ENCODE measurements at regions not wholly inside any gene's neighbourhood (a gene's known extent, or its start where the extent isn't known, plus 50 kb on each side); places are given as distances from the start of the nearest gene placed in this dataset.
"Not testable (repeated sequence)": the region's sequence is repeated elsewhere in the genome, so short reads cannot be mapped to it uniquely, and the experiment has no call there.

DNA sequence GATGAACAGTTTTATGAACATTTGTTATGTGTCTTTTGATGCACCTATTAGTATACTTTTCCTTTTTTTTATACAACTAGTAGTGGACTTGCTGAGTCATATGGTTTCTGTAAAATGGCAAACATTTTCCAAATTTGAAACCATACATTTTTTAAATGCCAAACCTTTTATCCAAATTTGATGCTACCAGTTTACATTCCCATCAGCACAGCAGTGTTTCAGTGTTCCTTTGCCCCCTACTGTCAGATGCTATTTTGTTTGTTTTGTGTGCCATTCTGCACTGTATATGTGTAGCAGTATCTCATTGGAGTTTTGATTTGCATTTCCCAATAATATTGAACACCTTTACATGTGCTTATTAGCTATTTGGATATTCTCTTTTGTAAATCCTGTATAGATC lies 219.4 kb downstream of the TANC2 start:
- no peak for FAIRE-seq

DNA sequence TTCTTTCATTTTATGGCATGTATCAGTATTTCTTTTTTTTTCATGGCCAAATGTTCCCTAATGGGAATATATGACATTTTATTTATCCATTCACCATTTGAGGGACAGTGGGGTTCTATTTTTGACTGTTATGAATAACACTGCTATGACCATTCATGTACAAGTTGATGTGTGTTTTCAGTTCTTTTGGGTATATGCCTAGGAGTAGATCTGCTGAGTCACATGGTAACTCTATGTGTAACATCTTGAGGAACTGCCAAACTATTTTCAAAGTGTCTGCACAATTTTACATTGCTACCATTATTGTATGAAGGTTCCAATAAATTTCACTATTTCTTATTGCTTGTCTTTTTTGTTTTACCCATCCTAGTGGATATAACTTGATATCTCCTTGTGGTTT lies 223.0 kb downstream of the TANC2 start:
- FAIRE-seq: no peak

DNA sequence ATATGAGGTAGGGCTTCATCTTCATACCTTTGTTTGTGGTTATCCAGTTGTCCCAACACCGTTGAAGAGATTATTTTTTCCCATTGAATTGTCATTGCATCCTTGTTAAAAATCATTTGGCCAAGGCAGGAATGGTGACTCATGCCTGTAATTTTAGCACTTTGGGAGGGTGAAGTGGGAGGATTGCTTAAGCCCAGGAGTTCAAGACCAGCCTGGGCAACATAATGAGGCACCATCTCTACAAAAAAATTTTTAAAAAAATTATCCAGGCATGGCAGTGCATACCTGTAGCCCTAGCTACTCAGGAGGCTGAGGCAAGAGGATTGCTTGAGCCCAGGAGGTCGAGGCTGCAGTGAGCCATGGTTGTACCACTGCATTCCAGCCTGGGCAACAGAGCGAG lies 223.9 kb downstream of the TANC2 start:
- FAIRE-seq: no peak

DNA sequence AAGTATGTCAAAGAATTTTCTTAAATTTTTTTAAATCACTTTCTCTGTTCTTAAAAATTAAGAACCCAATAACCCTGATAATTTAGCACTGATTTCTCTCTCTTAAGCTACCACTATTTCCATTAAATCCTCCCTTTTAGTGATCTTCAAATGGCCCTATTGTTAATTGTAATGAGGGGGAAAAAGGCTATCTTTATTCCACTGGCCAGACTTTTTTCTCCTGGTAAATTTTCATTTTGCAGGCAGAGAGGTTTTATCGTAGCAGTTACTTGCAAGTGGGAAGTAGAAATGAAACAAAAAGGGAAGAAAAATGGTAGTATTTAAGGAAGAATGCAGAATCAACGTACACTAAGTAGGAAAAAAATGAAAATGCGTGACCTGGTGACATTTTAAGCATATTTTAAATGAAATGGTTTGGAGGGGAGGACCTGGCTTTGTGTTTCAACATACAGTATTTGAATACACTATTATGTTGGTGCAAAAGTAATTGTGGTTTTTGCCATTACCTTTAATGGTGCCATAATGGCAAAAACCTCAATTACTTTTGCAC lies 224.9 kb downstream of the TANC2 start:
- FAIRE-seq: no peak

DNA sequence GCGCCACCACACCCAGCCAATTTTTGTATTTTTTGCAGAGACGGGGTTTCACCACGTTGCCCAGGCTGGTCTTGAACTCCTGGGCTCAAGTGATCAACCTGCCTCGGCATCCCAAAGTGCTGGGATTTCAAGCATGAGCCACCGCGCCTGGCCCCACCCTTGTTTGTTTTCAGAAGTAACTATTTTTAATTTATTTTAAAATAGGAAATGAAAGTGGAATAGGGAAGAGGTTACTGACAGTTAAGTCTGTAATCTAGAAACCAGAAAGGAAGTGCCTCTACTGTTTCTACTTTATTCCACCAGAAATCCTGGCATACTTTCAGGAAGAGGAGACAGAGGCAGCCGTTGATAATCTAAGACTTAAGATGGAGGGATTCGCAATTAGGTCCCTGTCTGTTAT lies 225.6 kb downstream of the TANC2 start:
- FAIRE-seq: no peak

DNA sequence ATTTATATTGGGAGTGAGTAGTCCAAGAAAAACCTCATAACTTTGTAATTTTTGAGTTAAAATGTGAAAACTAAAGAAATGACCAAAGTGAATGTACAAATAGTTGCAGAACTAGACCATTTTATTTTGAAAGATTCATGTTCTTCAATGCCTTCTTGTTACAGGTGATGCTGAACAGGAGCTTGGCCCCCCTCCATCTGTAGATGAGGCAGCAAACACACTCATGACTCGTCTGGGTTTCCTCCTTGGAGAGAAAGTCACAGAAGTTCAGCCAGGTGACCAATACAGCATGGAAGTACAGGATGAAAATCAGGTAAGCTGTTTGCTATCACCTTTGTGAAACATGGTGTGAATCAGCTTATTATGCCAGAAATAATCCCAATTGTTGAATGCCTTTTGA lies 227.8 kb downstream of the TANC2 start:
- no peak for FAIRE-seq

DNA sequence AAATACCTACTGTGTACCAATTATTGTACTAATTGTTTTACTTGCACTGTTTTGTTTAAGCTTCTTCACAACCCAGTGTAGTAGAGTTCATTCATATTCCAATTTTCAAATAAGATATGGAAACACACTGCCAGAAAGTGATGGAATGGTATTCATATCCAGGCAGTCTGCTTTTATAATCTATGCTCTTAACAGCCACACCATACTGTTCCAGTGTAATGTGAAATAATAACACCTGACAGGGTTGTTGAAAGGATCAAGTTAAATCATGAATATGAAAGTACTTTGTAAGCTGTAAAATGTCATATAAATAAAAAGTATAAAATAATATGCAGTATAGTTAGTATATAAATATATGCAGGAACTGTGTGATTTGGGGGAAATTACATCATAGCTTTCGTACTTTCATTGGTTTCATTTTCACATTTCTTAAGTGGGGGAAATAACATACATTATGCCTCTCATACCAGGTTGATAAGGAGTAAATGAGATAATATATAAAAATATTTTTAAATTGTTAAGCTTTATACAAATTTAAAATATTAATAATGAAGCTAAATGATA lies 230.8 kb downstream of the TANC2 start:
- no peak for FAIRE-seq

DNA sequence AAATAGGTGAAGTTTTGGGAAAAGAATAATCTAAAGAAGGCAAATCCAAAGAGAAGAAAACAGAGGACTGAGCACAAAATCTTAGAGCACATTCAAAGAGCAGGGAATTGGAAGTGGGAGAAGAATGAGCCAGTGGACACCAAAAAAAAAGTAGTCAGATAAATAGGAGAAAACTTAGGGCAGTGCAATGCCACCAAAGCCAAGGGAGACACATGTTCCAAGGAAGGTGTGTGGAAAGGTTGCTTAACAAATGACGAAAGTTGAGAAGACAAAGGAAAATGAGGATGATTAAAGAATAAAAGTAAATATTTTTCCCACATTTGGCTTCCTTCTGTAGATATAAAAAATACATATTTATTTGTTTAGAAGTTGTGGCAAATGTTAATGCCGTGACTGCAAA lies 237.6 kb downstream of the TANC2 start:
- FAIRE-seq: no peak

DNA sequence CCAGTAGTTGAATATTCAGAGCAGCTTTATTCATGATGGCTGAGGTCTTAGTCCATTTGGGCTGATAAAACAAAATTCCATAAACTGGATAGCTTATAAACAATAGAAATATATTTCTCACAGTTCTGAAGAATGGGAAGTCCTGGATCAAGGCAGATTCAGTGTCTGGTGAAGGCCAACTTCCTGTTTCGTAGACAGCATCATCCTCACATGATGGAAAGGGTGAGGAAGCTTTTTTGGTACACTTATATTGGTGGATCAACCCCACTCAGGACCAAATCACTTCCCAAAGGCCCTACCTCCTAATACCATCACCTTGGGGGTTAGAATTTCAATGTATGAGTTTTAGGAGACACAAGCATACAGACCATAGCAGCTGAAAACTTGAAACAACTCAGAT lies 224.2 kb downstream of the CYB561 start:
- no peak for FAIRE-seq

DNA sequence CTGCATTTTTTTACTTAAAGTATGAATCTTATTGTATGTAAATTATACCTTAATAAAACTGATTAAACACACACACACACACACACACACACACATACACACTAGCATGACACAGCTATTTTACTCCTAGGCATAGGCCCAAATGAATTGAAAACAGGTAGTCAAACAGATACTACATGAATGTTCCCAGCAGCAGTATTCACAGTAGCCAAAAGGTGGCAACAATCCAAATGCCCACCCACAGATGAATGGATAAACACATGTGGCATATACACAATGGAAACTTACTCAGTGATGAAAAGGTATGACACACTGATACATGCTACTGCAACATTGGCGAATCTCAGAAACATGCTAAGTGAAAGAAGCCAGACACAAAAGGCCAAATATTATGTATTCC lies 223.5 kb downstream of the CYB561 start:
- FAIRE-seq: no peak

DNA sequence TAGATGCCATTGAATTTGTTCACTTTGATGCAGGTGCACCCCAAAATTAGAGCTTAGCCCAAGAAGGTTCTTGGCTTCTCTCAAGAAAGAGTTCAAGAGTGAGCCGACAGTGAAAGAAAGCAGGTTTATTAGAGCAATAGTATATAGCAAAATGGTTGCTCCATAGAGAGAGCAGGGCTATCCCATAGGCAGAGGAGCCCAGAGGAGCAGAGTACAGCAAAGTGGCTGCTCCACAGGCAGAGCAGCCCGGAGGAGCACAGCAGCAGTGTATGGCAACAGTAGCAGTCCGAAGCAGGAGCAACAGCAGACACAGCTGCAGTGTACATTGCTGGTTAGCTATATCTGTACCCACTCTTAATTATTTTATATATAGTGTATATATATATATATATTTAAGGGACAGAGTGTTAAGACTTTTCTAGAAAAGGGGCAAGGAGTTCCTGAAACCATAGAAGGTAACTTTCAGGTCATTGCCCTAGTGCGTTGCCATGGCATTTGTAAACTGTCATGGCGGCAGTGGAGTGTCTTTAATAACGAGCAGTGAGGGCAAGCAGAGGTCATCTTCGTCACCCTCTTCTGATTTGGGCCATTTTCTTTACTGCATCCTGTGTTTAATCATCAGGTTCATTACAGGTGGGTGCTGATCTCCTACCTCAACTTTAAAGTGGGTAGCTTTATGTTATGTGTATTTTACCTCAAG lies 222.7 kb downstream of the CYB561 start:
- no peak for FAIRE-seq

DNA sequence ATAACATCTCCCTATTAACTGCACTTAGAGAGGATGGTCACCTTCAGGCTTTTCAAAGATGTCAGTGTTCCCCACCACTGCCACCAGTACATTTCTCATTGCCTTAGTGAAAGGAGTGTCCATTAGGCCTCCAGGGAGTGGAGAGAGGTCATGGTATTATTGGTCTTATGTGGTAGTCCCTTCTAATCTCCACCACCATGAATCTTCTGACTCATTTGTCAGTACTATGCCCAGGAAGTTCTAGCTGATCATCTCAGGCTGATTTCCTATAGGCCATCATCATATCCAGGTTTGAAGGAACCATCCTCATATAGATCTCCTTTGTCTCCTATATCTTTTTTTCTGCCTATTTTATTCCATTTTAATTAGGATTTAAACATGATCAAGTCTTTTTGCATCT lies 221.5 kb downstream of the CYB561 start:
- no peak for FAIRE-seq

DNA sequence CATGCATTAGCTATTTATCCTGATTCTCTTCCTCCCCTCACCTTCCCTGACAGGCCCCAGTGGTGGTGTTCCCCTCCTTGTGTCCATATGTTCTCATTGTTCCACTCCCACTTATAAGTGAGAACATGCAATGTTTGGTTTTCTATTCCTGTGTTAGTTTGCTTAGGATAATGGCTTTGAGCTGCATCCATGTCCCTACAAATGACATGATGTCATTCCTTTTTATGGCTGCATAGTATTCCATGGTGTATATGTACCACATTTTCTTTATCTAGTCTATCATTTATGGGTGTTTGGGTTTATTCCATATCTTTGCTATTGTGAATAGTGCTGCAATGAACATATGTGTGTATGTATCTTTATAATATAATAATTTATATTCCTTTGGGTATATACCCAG lies 219.4 kb downstream of the CYB561 start:
- not testable (repeated sequence) for FAIRE-seq

DNA sequence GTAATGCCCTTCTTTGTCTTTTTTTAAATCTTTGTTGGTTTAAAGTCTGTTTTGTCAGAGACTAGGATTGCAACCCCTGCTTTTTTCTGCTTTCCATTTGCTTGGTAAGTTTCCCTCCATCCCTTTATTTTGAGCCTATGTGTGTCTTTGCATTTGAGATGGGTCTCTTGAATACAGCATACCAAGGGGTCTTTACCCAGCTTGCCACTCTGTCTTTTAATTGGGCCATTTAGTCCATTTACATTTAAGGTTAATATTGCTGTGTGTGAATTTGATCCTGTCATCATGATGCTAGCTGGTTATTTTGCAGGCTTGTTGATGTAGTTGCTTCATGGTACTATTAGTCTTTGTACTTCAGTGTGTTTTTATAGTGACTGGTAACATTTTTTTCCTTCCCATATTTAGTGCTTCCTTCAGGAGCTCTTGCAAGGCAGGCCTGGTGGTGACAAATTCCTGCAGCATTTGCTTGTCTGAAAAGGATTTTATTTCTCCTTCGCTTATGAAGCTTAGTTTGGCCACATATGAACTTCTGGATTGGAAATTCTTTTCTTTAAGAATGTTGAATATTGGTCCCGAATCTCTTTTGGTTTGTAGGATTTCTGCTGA lies 215.0 kb downstream of the CYB561 start:
- FAIRE-seq: not testable (repeated sequence)

DNA sequence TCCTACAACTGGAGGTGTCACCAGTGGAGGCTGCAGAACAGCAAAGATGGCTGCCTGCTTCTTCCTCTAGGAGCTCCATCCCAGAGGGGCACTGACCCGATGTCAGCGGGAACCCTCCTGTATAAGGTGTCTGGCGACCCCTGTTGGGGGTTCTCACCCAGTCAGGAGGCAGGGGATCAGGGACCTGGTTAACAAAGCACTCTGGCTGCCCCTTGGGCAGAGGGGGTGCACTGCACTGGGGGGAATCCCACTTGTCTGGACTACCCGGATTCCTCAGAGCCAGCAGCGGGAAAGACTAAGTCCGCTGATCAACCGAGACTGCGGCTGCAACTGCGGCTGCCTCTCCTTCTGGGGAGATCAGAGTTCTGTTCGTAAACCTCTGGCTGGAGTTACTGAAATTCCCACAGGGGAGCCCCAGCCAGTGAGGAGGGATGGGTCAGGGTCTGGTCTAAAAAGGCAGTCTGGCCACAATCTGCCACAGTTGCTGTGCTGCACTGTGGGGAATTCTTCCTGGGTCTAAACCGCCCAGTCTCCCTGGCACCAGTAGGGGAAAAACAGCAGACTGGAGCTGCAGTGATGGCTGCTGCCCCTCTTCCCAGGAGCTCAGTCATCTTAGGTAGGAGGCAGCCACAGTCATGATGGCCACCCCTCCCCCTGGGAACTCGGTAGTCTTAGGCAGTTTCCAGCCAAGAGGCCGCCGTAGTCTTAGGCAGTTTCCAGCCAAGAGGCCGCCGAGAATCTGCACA lies 213.4 kb downstream of the CYB561 start:
- FAIRE-seq: no peak

DNA sequence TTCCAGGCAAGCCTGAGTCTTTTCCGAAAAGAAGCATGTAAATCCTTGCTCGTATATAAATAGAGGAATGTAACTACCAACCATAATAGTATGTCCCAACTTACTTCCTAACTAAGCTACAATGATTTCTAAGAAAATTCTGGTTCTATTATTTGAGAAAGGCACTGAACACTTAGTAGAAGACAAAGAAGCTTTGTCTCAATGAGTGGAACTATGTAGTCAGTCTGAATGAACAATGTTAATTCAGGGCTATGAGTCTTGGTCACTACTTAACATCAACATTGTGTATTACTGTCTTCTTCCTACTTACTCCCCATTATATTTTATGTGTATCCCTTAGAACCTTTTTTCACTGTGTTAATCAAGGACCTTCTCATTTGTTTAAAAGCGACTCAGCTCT lies 206.0 kb downstream of the CYB561 start:
- no peak for FAIRE-seq

DNA sequence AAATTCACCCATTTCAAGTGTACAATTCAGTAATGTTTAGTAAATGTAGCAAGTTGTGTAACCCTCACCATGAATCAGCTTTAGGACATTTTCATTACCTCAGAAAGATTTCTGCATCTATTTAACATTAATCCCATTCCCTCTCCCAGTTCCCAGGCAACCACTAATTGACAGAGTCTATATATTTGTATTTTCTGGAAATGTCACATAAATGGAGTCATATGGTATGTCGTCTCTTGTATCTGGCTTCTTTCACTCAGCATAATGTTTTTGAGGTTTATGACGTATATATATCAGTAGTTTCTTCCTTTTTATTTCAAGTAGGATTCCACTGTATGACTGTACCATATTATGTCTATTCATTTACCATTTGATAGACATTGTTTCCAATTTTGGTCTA lies 199.8 kb downstream of the CYB561 start:
- no peak for FAIRE-seq

DNA sequence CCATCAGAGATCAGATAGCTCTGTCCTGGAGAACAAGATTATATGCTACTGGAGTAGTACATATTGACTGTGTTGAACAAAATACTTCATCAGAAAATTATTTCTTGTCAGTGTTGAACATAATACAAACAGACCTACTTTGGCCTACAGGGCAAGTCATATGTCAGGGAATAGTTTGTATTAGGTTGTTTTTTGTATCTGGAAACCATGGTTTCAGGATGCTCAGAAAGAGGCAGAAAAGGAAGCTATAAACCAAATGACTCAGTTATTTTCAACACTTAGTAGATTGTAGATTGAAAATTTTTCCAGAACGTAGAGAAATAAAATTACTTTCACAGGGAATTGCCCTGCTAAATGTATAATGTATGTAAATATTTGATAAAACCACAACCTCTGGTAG lies 198.4 kb downstream of the CYB561 start:
- FAIRE-seq: no peak

DNA sequence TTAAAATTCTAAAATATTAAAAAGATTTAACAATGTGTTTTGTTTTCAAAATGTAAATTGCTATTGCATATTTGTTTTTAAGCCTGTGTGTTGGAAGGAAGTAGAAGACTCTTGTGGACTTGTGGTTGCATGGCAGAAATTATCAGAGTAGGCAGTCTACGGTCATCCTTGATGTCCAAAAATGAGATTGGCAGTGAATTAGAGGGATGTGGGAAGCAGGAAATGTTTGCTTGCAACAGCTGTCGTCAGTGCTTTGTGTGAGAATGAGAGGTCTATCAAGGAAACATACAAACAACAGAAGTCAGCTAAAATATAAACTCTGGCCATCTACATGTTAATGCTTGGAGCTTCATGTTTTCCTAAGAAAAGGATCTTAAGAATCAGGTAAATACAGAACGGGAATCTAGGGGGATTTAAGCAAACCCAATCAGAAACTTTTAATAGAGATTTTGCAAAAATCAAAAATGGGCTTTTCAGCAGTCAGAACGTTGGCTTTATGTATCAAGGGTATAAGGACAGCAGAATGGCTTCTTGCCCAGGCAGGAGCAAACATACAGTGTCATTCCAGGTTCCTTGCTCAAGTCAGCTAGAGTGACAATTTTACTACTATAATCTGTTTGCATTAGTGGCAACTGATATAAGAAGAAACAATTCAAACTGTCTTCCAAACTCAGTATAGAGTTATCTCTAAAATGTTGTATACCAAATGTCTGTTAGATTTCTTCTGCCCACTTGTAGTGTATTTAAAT lies 196.7 kb downstream of the CYB561 start:
- FAIRE-seq: no peak

DNA sequence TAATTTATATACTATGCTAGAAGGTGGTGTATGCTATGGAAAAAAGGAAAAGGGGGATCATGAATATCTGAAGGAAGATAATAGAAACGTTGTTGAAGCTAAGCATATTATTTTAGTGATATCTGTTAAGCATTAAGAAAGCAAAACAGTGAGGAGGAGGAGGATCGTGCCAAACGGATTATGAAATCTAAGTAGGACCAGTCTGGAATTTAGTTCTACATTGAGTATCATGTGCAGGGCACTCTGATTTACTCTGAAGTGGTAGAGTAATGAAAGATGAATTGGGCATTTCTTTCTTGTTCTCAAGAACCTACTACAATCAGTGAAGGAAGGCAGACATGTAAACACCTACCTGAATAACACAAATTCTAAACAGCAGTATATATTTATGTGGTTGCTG lies 195.3 kb downstream of the CYB561 start:
- no peak for FAIRE-seq

DNA sequence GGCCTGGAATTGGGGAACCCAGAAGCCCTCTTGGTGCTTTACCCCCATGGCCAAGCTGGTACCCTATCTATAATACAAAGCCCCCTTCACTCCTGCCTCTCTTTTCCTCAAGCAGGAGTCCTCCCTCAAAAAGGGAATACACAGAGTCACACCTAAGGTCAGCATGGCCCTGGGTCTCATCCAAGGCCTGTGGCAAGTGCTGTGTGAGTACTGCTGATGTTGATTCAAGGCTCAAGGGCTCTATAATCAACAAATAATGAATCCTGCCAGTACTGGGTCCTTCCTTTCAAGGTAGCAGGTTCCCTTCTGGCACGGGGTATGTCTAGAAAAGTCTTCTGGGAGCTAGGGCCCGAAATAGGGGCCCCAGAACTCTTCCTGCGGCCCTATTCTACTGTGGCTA lies 187.3 kb downstream of the CYB561 start:
- no peak for FAIRE-seq

DNA sequence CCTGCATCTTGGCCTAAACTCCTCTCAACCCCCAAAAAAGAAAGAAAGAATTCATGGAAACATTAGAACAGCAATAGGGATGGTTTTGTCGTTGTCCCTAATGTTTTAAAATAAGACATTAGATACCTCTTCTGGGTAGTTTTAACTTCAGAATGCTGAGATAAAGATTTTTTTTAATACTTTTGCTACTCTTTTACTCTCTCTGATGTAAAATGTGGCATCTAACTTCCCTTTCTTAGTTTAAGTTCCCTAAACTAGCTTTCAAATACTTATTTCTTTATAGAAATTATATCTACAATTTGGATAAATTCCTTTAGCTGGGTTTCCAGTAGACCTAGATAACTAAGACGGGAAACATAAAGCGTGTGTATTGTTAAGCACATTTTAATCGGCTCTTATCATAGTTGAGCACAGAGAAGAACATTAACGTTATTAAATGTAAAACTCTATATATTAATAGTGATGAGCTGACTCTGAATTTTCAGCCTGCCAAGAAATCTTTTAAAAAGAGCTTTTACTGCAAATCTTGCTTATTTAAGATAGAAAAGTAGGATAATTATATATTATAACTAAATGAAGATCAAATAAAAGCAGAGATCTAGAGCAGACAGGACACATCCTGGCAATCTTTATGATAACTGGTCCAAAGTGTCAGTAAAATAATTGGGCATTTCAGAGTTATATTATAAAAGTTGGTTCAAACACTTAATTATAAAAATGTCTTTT lies 183.2 kb downstream of the CYB561 start:
- FAIRE-seq: no peak
